OCI-LY7 (cell line): ENCODE measurements at regions not wholly inside any gene's neighbourhood (a gene's known extent, or its start where the extent isn't known, plus 50 kb on each side); places are given as distances from the start of the nearest gene placed in this dataset.
"Not testable (repeated sequence)": the region's sequence is repeated elsewhere in the genome, so short reads cannot be mapped to it uniquely, and the experiment has no call there.

Source experiments
- BruUV-seq: library from RNA; stranded (reverse); fragments of 400-500 nt; replicated peaks from 2 replicates; lab custom pipeline; 2021; lab: Mats Ljungman, UMichigan
- CTCF ChIA-PET: fragments of 300-600 bp; sonication (Branson Sonifier 250); formaldehyde crosslinking; loops from one replicate; lab custom pipeline; 2022; ENCODE audit warnings: antibody characterized with exemption; ENCODE audit not compliant: unreplicated experiment; lab: Charles Lee
- POLR2A ChIA-PET: fragments of 300-600 bp; sonication (Branson Sonifier 250); formaldehyde crosslinking; loops from one replicate; lab custom pipeline; 2022; ENCODE audit warnings: antibody characterized with exemption; lab: Charles Lee
- DNase-seq: peaks from one replicate; pipeline ENCODE4 v3.0.0-alpha.2; 2015; ENCODE audit warnings: low spot score
- H2AFZ ChIP-seq: fragments of 200-600 bp; sonication (generic), shearing (Covaris generic); 2 replicates; pipeline ENCODE4 v1.6.1; 2014; ENCODE audit warnings: mild to moderate bottlenecking, antibody characterized with exemption, low read length, moderate library complexity
- H3K27ac ChIP-seq: fragments of 200-600 bp; sonication (generic); 2 replicates; pipeline ENCODE4 v1.5.1; 2014; ENCODE audit warnings: mixed run types, low read depth, mild to moderate bottlenecking, moderate library complexity, low read length, inconsistent platforms; ENCODE audit not compliant: poor library complexity, severe bottlenecking
- H3K36me3 ChIP-seq: fragments of 200-600 bp; sonication (generic); 2 replicates; pipeline ENCODE4 v1.6.1; 2014; ENCODE audit warnings: mild to moderate bottlenecking, antibody characterized with exemption, low read length, moderate library complexity, mixed read lengths; ENCODE audit not compliant: insufficient read depth
- H3K4me1 ChIP-seq: fragments of 200-600 bp; sonication (generic); 2 replicates; pipeline ENCODE4 v1.5.1; 2014; ENCODE audit warnings: mild to moderate bottlenecking, low read length; ENCODE audit not compliant: insufficient read depth, poor library complexity, severe bottlenecking
- H3K4me2 ChIP-seq: fragments of 200-600 bp; sonication (generic); 2 replicates; pipeline ENCODE4 v1.6.1; 2014; ENCODE audit warnings: mild to moderate bottlenecking, low read length
- H3K4me3 ChIP-seq: fragments of 200-600 bp; sonication (generic); 2 replicates; pipeline ENCODE4 v1.5.1; 2014; ENCODE audit warnings: mild to moderate bottlenecking, low read depth, low read length; ENCODE audit not compliant: poor library complexity, severe bottlenecking
- H3K79me2 ChIP-seq: fragments of 200-600 bp; sonication (generic); 2 replicates; pipeline ENCODE4 v1.6.1; 2016; ENCODE audit warnings: low read depth, mild to moderate bottlenecking, low read length, moderate library complexity, mixed read lengths; ENCODE audit not compliant: insufficient read depth
- H3K9me2 ChIP-seq: fragments of 200-600 bp; sonication (generic); 2 replicates; pipeline ENCODE4 v1.6.1; 2016; ENCODE audit warnings: mild to moderate bottlenecking, low read length, mixed read lengths; ENCODE audit not compliant: insufficient read depth
- H3K9me3 ChIP-seq: fragments of 200-600 bp; sonication (generic); 2 replicates; pipeline ENCODE4 v1.6.1; 2014; ENCODE audit warnings: mild to moderate bottlenecking, mixed run types, low read length, mixed read lengths
- H4K20me1 ChIP-seq: fragments of 200-600 bp; sonication (generic); 2 replicates; pipeline ENCODE4 v1.6.1; 2014; ENCODE audit warnings: mild to moderate bottlenecking, antibody characterized with exemption, low read length, moderate library complexity, mixed read lengths; ENCODE audit not compliant: insufficient read depth
- EZH2phosphoT487 ChIP-seq: fragments of 200-600 bp; sonication (generic); IDR thresholded peaks from 2 replicates; pipeline ENCODE4 v1.6.1; 2018; ENCODE audit warnings: low read depth, borderline replicate concordance, mild to moderate bottlenecking, mixed run types, antibody characterized with exemption, low read length, moderate library complexity, mixed read lengths
- intact Hi-C: fragments of 100-400 bp; cut with micrococcal nuclease; formaldehyde crosslinking; loops from one replicate; pipeline ENCODE4 v1.10.0; 2022; ENCODE audit not compliant: unreplicated experiment
- TF ChIP-seq, protein P1 (sequence below): fragments of 200-600 bp; sonication (generic); conservative IDR thresholded peaks from 2 replicates; pipeline ENCODE4 v1.5.1; 2014; ENCODE audit warnings: mild to moderate bottlenecking, antibody characterized with exemption, low read length, moderate library complexity, mixed read lengths

GRCh38 chr18:71221405-71221804 is 932.6 kb downstream of the SOCS6 start:
- Histone ChIP-seq H3K36me3 (no peaks in the 10 kb centered on the region), H2AFZ (no peak overlapping the region), H3K4me2 (no peak overlapping the region), H3K4me3 (no peak overlapping the region), H3K9me2 (no peaks in the 10 kb centered on the region), H3K9me3 (no peaks in the 10 kb centered on the region), H3K79me2 (no peaks in the 10 kb centered on the region), H3K4me1 (no peaks in the 10 kb centered on the region), H4K20me1 (no peaks in the 10 kb centered on the region), H3K27ac (no peak overlapping the region)
- DNase-seq = no peak
- POLR2A ChIA-PET = interaction anchor here (0.6 kb wide), 1 partner anchor 478 kb away, joined by 3 read pairs; no protein-coding TSS in a partner anchor
- TF ChIP-seq, protein P1, sequence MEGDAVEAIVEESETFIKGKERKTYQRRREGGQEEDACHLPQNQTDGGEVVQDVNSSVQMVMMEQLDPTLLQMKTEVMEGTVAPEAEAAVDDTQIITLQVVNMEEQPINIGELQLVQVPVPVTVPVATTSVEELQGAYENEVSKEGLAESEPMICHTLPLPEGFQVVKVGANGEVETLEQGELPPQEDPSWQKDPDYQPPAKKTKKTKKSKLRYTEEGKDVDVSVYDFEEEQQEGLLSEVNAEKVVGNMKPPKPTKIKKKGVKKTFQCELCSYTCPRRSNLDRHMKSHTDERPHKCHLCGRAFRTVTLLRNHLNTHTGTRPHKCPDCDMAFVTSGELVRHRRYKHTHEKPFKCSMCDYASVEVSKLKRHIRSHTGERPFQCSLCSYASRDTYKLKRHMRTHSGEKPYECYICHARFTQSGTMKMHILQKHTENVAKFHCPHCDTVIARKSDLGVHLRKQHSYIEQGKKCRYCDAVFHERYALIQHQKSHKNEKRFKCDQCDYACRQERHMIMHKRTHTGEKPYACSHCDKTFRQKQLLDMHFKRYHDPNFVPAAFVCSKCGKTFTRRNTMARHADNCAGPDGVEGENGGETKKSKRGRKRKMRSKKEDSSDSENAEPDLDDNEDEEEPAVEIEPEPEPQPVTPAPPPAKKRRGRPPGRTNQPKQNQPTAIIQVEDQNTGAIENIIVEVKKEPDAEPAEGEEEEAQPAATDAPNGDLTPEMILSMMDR = no peak
- no peak for TF ChIP-seq EZH2phosphoT487
- intact Hi-C loops = no loop called here
- no TSS peak for BruUV-seq
- CTCF ChIA-PET = no interaction called here

DNA sequence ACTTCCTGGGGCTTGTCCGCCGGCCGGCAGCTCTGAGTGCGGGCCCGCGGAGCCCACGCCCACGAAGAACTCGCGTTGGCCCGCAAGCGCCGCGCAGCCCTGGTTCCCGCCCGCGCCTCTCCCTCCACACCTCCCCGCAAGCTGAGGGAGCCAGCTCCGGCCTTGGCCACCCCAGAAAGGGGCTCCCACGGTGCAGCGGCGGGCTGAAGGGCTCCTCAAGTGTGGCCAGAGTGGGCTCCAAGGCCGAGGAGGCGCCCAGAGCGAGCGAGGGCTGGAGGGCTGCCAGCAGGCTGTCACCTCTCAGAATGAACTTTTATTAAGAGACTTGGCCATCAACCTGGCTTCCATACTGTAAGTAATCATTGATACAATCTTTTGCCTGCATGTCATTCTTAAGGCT is 923.9 kb downstream of the SOCS6 start:
- POLR2A ChIA-PET, BruUV-seq: not testable (repeated sequence)

GRCh38 chr18:71212222-71212621 is 923.4 kb downstream of the SOCS6 start:
- no peak for DNase-seq
- ChIA-PET CTCF (no interaction called here), POLR2A (no interaction called here)
- Histone ChIP-seq H4K20me1 (no peaks in the 10 kb centered on the region), H3K9me3 (no peaks in the 10 kb centered on the region), H3K4me3 (no peak overlapping the region), H3K27ac (no peak overlapping the region), H3K4me1 (no peaks in the 10 kb centered on the region), H3K9me2 (no peaks in the 10 kb centered on the region), H3K36me3 (no peaks in the 10 kb centered on the region), H3K79me2 (no peaks in the 10 kb centered on the region), H2AFZ (no peak overlapping the region), H3K4me2 (no peak overlapping the region)
- BruUV-seq = no TSS peak
- TF ChIP-seq EZH2phosphoT487 = no peak
- TF ChIP-seq, protein P1 = no peak
- intact Hi-C loops = no loop called here

More for the DNA sequence above, 923.9 kb downstream of the SOCS6 start:
- H3K27ac ChIP-seq, H4K20me1 ChIP-seq, H3K4me1 ChIP-seq, H3K36me3 ChIP-seq, DNase-seq, H3K9me2 ChIP-seq, CTCF ChIA-PET, H3K79me2 ChIP-seq, H2AFZ ChIP-seq, H3K4me2 ChIP-seq, intact Hi-C loops, H3K4me3 ChIP-seq, H3K9me3 ChIP-seq: not testable (repeated sequence)
